GM18873 (cell line): ENCODE measurements at regions not wholly inside any gene's neighbourhood (a gene's known extent, or its start where the extent isn't known, plus 50 kb on each side); places are given as distances from the start of the nearest gene placed in this dataset.
"Not testable (repeated sequence)": the region's sequence is repeated elsewhere in the genome, so short reads cannot be mapped to it uniquely, and the experiment has no call there.

Source experiments
- ATAC-seq: cut with Tn5 transposase; IDR thresholded peaks from one replicate; pipeline ENCODE4 v1.9.1; 2021; ENCODE audit warnings: mild to moderate bottlenecking, moderate library complexity, moderate number of reproducible peaks; ENCODE audit not compliant: unreplicated experiment, low FRiP score

GRCh38 chr5:152456815-152457443, 51.9 kb upstream of the NMUR2 start:
- no peak for ATAC-seq

DNA sequence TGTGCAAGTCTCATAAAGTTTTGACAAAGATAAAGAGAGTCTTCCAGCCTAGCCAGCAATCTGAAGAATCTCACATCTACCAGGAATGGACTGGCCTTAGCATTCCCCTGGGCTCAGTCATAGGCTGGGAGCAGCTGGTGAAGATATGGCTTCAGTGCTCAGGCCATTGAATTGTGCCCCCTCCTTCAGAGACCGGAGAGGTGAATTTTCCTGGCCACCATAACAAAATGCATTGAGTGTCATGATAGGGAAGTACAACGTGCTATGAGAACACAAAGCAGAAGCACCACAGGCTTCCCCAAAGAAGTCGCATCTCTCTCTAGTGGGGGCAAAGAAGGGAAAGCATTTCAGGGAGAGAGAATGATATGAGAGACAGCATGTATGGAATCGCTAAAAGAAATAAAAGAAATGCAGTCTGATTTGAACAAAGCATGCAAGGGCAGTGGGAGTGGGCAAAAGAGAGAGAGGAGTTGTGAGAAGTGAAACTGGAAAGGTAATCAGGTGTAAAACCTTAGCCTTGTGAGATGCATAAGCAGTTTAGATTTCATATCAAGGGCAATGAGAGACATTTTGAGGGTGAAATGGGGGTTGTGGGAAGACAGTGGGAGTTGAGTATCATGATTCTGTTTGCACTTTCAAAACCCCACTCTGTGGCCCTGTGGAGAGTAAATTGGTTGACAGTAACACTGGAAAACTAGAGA, 57.1 kb upstream of the NMUR2 start:
- no peak for ATAC-seq

- no peak for ATAC-seq
Observed at GRCh38 chr5:152464048-152464447, 59.0 kb upstream of the NMUR2 start.

DNA sequence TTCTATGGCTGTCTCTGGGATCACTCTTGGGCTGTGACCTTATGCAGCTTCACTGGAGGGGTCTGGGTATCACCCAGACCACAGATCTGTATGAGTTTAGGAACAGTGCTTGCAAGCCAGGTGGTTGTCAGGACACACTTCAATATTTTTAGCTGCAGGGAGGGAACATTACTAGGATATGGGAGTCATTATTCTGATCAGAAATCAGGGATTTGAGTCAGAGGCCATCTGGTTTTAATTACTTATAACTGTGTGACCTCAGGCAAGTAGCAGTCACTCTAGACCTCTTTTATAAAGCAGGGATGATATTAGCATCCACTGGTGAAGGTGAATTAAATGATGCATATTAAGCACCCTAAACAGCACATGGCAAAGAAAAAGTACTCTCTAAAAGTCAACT, 60.1 kb upstream of the NMUR2 start:
- ATAC-seq, result no peak

DNA sequence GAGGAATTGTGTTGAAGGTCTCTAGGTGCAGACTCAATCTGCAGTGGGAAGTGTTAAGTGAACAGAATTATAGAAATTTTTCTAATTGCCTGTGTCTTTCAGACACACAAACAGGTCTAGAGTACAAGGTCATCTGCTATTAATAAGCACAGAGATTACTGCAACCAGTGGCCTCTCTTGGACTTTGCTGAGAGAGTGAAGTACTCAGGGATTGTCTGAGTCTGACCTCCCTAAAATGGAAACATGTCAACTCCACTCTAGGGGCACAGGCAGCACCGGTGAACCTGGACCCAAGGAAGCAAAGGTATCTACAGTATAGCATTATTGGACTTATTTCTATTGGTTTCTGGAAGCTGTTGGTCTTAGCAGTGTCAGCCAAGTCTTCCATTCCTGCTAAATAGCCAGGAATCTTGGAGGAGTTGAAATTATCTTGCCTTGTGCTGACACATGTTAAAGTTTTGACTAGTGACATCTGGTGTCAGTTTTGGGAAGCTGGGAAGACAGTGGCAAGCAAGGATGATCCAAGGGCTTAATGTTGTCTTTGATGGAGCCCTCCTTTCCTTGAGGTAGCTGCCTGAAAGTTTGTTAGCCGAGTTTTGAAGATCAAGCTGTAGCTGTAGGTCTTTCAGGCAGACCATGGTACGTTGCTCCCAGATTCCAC, 61.1 kb upstream of the NMUR2 start:
- ATAC-seq, result no peak

DNA sequence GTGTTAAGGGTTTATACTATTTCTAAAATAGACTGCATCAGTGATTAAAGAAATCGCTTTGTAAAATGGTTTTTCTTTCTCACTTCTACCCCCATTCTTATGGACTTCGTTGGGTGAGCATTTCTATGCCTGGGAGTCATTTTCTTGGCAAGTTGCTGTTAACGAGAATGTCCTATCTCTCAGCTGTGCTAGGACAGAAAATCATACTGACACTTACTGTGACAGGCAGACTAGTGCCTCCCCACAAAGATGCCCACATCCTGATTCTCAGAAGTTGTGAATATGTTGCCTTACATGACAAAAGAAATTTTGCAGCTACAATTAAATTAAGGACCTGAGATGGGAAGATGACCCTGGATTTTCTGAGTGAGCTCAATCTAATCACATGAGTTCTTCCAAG, 65.1 kb upstream of the NMUR2 start:
- ATAC-seq, result no peak

DNA sequence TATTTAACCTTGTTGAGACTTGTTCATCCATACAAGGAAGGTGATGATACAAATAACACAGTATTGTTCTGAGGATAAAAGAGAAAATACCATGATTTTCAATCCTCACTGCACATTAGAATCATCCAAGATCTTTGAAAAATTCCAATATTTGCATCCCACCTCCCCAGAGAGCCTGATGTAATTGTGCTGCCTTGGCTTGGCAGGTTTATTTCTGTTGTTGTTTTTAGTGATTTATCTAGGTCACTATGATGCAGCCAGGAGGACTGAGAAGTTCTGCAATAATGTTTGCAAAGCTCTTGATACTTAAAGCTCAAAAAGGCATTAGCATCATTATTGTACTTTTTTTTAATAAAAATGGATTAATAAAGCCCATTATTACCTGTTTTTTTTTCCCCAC, 67.0 kb upstream of the NMUR2 start:
- ATAC-seq, result no peak

GRCh38 chr5:152474961-152475360, 69.9 kb upstream of the NMUR2 start:
- no peak for ATAC-seq

DNA sequence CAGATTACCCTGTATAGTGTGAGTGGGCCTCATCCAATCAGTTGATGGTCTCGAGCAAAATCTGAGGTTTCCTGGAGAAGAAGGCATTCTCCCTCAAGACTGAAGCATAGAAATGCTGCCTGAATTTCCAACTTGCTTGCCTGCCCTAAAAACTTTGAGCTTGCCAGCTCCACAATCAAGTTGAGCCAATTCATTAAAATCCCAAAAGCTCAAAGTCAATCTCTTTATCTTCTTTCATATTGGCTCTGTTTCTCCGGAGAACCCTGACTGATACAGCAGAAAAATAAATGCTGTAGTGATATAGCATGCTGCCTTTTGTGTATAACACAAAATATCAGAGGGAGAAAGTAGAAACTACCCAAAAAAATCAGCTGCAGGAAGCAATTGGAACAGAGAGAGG, 72.5 kb upstream of the NMUR2 start:
- ATAC-seq, result no peak

- ATAC-seq, result not testable (repeated sequence)
Observed at GRCh38 chr5:152479866-152480265, 74.8 kb upstream of the NMUR2 start.

DNA sequence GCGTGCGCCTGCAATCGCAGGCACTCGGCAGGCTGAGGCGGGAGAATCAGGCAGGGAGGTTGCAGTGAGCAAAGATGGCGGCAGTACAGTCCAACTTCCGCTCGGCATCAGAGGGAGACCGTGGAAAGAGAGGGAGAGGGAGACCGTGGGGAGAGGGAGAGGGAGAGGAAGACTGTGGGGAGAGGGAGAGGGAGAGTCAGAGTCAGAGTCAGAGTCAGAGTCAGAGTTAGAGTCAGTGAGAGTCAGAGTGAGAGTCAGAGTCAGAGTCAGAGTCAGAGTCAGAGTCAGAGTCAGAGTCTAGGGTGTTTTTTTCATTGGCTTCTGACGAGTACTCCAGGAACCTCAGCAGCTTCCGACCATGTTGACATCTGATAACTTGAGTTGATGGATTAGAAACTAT, 75.6 kb upstream of the NMUR2 start:
- ATAC-seq, result peak; percentile 84

DNA sequence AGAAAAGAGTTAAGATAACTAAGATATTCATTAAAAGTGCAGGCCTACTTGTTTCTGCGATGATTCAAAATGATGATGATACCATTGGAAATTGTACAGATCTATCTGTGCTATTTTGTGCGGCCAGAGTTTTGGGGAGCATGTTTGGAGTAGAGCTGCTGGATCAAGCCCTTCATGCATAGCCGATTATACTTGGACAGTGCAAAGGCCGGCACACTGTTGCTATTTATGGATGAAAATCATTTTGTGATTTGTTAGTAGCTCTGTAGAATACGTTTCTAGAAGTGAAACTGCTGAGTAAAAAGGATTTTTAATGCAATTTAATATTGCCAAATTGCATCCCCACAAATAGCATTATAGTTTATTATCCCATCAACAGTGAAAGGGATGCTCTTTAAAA, 82.1 kb upstream of the NMUR2 start:
- no peak for ATAC-seq

GRCh38 chr5:152488869-152489268, 83.8 kb upstream of the NMUR2 start:
- no peak for ATAC-seq

DNA sequence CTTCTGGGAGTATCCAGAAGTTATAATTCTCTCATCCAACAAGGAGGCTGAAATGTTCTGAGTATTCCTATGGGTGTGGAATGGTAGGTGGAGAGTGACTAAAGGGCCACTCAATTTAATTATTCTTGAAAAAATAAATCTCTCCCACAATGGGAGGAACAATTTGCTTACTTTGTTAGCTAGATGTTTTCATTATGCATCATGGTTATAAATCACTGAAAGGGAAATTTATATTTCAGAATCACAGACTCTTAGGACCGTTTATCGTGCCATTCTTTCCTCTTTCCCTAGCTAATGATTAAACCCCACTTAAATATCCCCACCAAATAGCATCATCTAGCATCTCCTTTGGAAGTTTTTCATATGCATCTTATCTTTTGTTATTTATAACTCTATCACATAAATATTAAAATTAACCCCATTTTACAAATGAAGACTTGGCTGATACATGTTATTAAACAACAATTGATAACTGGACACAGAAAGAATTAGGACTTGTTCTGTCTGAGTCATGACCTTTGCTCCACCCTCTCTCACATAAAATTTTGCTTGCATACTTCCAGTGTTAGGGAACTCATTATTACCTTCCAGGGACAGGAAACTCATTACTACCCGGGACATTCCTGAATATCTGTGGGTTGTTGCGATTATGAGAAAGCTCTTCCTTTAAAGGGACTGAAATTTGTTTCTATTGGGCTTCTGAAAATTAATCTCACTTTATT, 94.9 kb upstream of the NMUR2 start:
- no peak for ATAC-seq

- no peak for ATAC-seq
Observed at GRCh38 chr5:152501294-152501693, 96.2 kb upstream of the NMUR2 start.

GRCh38 chr5:152503206-152503605, 98.1 kb upstream of the NMUR2 start:
- no peak for ATAC-seq

GRCh38 chr5:152505442-152506042, 100.5 kb upstream of the NMUR2 start:
- ATAC-seq, result peak; percentile 79

- no peak for ATAC-seq
Observed at GRCh38 chr5:152511120-152511519, 106.0 kb upstream of the NMUR2 start.

- ATAC-seq, result no peak
Observed at GRCh38 chr5:152511531-152512132, 106.6 kb upstream of the NMUR2 start.

DNA sequence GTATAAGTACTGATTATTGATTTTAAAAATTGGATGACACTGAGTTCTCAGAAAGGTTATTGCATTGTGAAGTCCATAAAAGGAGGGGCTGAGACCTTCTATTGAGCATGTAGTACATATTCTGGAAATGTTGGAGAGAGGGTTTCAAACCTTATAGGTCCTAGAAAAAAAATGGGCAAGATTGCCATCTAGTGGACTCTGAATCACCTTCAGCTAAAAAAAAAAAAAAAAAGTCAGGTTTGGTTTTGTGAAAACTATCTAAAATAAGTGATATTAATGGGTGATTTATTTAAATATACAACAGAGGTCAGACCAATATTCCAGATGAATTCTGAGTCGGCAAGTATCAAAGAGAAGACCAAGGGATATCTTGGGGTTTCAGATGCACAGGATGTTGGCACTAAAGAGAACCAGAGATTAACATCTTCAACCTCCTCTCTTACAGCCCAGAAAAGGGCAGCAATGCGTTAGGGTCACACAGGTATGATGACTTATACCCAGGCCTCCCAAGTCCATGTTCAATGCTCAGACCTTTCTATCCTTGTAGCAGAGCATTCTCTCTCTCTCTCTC, 109.8 kb upstream of the NMUR2 start:
- no peak for ATAC-seq
